ENCODE measurements at regions not wholly inside any gene's neighbourhood (a gene's known extent, or its start where the extent isn't known, plus 50 kb on each side); places are given as distances from the start of the nearest gene placed in this dataset.

GRCh38 chr10:28915989-28916588 is 238.8 kb downstream of the BAMBI start:
- no peaks in the 10 kb centered on the region for H3K79me2 ChIP-seq (ENCODE audit: insufficient read depth, low read depth)
- H4K20me1 ChIP-seq (ENCODE audit: insufficient read depth): no peaks in the 10 kb centered on the region
- no peak overlapping the region for H3K9ac ChIP-seq
- H2AFZ ChIP-seq (ENCODE audit: low read depth): no peak overlapping the region
- H3K36me3 ChIP-seq (ENCODE audit: insufficient read depth): no peaks in the 10 kb centered on the region
- no peaks in the 10 kb centered on the region for H3K4me1 ChIP-seq (ENCODE audit: low read depth, poor library complexity, severe bottlenecking)
- H3K27ac ChIP-seq: no peak overlapping the region
- no peaks in the 10 kb centered on the region for H3K27me3 ChIP-seq (ENCODE audit: insufficient read depth, low read depth)
- no peak overlapping the region for H3K4me2 ChIP-seq
- H3K4me3 ChIP-seq (IDR thresholded peaks at IDR 0.05; ENCODE audit: insufficient read depth, low read depth, low read length): no peak overlapping the region
- no peak for TF ChIP-seq CTCF (conservative IDR thresholded peaks at IDR 0.05; ENCODE audit: low read depth, low read length)

- Histone ChIP-seq H3K79me2 (ENCODE audit: insufficient read depth, low read depth) (no peaks in the 10 kb centered on the region), H3K27me3 (ENCODE audit: insufficient read depth, low read depth) (no peaks in the 10 kb centered on the region), H3K4me2 (no peak overlapping the region), H3K4me1 (ENCODE audit: low read depth, poor library complexity, severe bottlenecking) (no peaks in the 10 kb centered on the region), H4K20me1 (ENCODE audit: insufficient read depth) (no peaks in the 10 kb centered on the region), H3K27ac (no peak overlapping the region), H3K36me3 (ENCODE audit: insufficient read depth) (no peaks in the 10 kb centered on the region), H3K9ac (no peak overlapping the region), H3K4me3 (IDR thresholded peaks at IDR 0.05; ENCODE audit: insufficient read depth, low read depth, low read length) (no peak overlapping the region), H2AFZ (ENCODE audit: low read depth) (no peak overlapping the region)
- TF ChIP-seq CTCF (conservative IDR thresholded peaks at IDR 0.05; ENCODE audit: low read depth, low read length): no peak
Observed at GRCh38 chr10:28920091-28920490, 242.8 kb downstream of the BAMBI start.

GRCh38 chr10:28922127-28922526 is 244.8 kb downstream of the BAMBI start:
- Histone ChIP-seq H3K4me1 (ENCODE audit: low read depth, poor library complexity, severe bottlenecking) (no peaks in the 10 kb centered on the region), H3K4me3 (IDR thresholded peaks at IDR 0.05; ENCODE audit: insufficient read depth, low read depth, low read length) (no peak overlapping the region), H3K27ac (no peak overlapping the region), H3K27me3 (ENCODE audit: insufficient read depth, low read depth) (no peaks in the 10 kb centered on the region), H3K9ac (no peak overlapping the region), H3K36me3 (ENCODE audit: insufficient read depth) (no peaks in the 10 kb centered on the region), H2AFZ (ENCODE audit: low read depth) (no peak overlapping the region), H3K79me2 (ENCODE audit: insufficient read depth, low read depth) (no peaks in the 10 kb centered on the region), H3K4me2 (no peak overlapping the region), H4K20me1 (ENCODE audit: insufficient read depth) (no peaks in the 10 kb centered on the region)
- no peak for TF ChIP-seq CTCF (conservative IDR thresholded peaks at IDR 0.05; ENCODE audit: low read depth, low read length)

GRCh38 chr10:28922861-28923260 is 245.5 kb downstream of the BAMBI start:
- Histone ChIP-seq H3K27me3 (ENCODE audit: insufficient read depth, low read depth) (no peaks in the 10 kb centered on the region), H3K4me1 (ENCODE audit: low read depth, poor library complexity, severe bottlenecking) (no peaks in the 10 kb centered on the region), H2AFZ (ENCODE audit: low read depth) (no peak overlapping the region), H3K4me3 (IDR thresholded peaks at IDR 0.05; ENCODE audit: insufficient read depth, low read depth, low read length) (no peak overlapping the region), H3K9ac (no peak overlapping the region), H3K27ac (no peak overlapping the region), H3K4me2 (no peak overlapping the region), H4K20me1 (ENCODE audit: insufficient read depth) (no peaks in the 10 kb centered on the region), H3K36me3 (ENCODE audit: insufficient read depth) (no peaks in the 10 kb centered on the region), H3K79me2 (ENCODE audit: insufficient read depth, low read depth) (no peaks in the 10 kb centered on the region)
- TF ChIP-seq CTCF (conservative IDR thresholded peaks at IDR 0.05; ENCODE audit: low read depth, low read length): no peak

Measured in KMS-11 (cell line).